ENCODE measurements at regions not wholly inside any gene's neighbourhood (a gene's known extent, or its start where the extent isn't known, plus 50 kb on each side); places are given as distances from the start of the nearest gene placed in this dataset.
"Not testable (repeated sequence)": the region's sequence is repeated elsewhere in the genome, so short reads cannot be mapped to it uniquely, and the experiment has no call there.

GRCh38 chr4:187364401-187364800 lies 631.2 kb upstream of the ZFP42 start:
- DNase-seq, result no peak

- no peak for DNase-seq
Observed at GRCh38 chr4:187364851-187365250, 630.7 kb upstream of the ZFP42 start.

- no peak for DNase-seq
Observed at GRCh38 chr4:187366530-187366929, 629.0 kb upstream of the ZFP42 start.

- DNase-seq, result no peak
Observed at GRCh38 chr4:187370918-187371317, 624.7 kb upstream of the ZFP42 start.

- DNase-seq, result no peak
Observed at GRCh38 chr4:187378441-187378840, 617.1 kb upstream of the ZFP42 start.

- no peak for DNase-seq
Observed at GRCh38 chr4:187380181-187380581, 615.4 kb upstream of the ZFP42 start.

- DNase-seq, result no peak
Observed at GRCh38 chr4:187383181-187383580, 612.4 kb upstream of the ZFP42 start.

GRCh38 chr4:187387739-187388138 lies 607.8 kb upstream of the ZFP42 start:
- DNase-seq, result no peak

- DNase-seq, result no peak
Observed at GRCh38 chr4:187389420-187389819, 606.2 kb upstream of the ZFP42 start.

- DNase-seq, result no peak
Observed at GRCh38 chr4:187390646-187391045, 604.9 kb upstream of the ZFP42 start.

- no peak for DNase-seq
Observed at GRCh38 chr4:187393531-187394344, 601.8 kb upstream of the ZFP42 start.

- no peak for DNase-seq
Observed at GRCh38 chr4:187396106-187396505, 599.5 kb upstream of the ZFP42 start.

- not testable (repeated sequence) for DNase-seq
Observed at GRCh38 chr4:187408447-187408846, 587.1 kb upstream of the ZFP42 start.

GRCh38 chr4:187413564-187414358 lies 581.8 kb upstream of the ZFP42 start:
- DNase-seq, result no peak

GRCh38 chr4:187414716-187415115 lies 580.9 kb upstream of the ZFP42 start:
- no peak for DNase-seq

- DNase-seq, result no peak
Observed at GRCh38 chr4:187415231-187415630, 580.3 kb upstream of the ZFP42 start.

GRCh38 chr4:187416216-187416615 lies 579.4 kb upstream of the ZFP42 start:
- DNase-seq, result no peak

GRCh38 chr4:187417721-187418120 lies 577.9 kb upstream of the ZFP42 start:
- DNase-seq, result no peak

- DNase-seq, result no peak
Observed at GRCh38 chr4:187422655-187423054, 572.9 kb upstream of the ZFP42 start.

- DNase-seq, result no peak
Observed at GRCh38 chr4:187424636-187425035, 570.9 kb upstream of the ZFP42 start.

- no peak for DNase-seq
Observed at GRCh38 chr4:187426511-187426910, 569.1 kb upstream of the ZFP42 start.

- DNase-seq, result no peak
Observed at GRCh38 chr4:187432310-187432709, 563.3 kb upstream of the ZFP42 start.

GRCh38 chr4:187433141-187433540 lies 562.4 kb upstream of the ZFP42 start:
- no peak for DNase-seq

GRCh38 chr4:187436251-187436650 lies 559.3 kb upstream of the ZFP42 start:
- DNase-seq, result no peak

All from CD4-positive, alpha-beta T cell treated with Interleukin-4 for 1 hour (primary cell).